Occipital lobe (tissue), 1 donor: ENCODE measurements at regions not wholly inside any gene's neighbourhood (a gene's known extent, or its start where the extent isn't known, plus 50 kb on each side); places are given as distances from the start of the nearest gene placed in this dataset.

Source experiments
- DNase-seq: peaks from one replicate; lab custom pipeline; 2025; lab: John Stamatoyannopoulos, UW

DNA sequence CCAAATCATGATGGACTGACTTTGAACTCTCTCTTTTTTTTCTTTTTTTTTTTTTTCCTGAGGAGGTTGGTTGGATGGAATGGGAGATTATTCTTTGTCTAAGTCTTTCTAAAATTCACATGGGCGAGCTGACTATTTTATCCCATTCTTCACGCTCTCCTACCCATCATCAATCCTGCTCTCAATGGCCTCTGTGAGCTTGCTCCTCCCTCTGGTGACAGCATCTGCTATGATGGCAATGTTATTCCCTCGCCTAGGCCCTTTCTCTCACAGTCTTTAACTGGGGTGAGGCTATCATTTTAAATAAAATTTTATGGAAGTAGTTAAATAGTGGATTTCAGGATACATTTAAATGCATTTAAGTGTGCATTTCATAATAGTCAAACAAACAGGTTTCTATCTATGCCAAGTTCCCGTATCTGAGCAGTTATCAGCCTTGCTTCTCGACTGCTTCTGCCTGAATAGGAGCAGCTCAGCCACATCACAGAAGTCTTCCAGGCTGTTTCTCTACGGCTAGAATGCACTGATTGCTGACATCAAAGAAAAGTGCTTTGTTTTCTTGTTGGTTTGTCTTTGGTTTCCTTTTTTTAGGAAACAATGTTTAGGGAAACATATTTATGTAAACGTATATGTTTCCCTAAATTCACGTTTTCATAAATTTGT is 2233.8 kb downstream of the MAT2B start:
- no peak for DNase-seq

- no peak for DNase-seq
Measured at GRCh38 chr5:165757791-165758190, 2252.4 kb downstream of the MAT2B start.

DNA sequence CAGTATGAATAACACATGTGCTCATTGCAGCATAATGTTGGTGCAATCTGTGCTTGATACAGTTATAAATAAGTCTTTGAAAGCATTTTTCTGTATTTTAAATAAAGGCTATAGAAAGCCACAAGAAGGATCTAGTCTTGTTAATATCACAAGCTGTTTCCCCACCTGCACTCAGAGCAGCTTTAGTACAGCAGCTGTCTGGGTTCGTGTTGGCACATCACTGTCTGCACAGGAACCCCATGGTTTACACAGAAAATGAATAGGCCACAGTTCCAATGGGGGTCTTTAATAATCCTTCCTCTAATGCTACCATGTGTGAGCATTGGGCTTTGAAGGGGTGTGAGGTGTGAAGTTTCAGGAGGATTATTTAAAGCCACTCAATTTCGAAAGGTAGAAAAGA is 2269.7 kb downstream of the MAT2B start:
- DNase-seq: no peak

GRCh38 chr5:165779505-165779904 is 2274.1 kb downstream of the MAT2B start:
- DNase-seq: no peak

- no peak for DNase-seq
Measured at GRCh38 chr5:165780901-165781300, 2275.5 kb downstream of the MAT2B start.

DNA sequence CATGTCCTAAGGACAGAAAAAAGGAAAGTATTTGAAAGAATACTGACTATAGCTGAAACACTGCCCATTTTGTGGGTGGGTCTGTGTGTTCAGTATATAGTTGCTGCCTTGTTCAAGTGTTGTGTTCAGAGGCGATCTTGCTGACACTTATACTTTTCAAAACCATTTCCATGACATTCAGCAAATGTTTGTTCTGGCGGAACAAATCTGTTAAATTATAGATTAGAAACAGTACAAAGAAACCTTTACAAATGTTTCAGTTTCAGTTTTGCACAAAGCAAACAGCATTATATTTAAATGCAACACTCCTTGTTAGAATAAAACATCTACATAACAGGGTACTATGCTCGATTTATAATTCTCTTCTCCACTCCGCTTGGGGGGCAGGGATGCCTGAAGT is 2276.3 kb downstream of the MAT2B start:
- DNase-seq: no peak

- no peak for DNase-seq
Measured at GRCh38 chr5:165783024-165783423, 2277.6 kb downstream of the MAT2B start.

DNA sequence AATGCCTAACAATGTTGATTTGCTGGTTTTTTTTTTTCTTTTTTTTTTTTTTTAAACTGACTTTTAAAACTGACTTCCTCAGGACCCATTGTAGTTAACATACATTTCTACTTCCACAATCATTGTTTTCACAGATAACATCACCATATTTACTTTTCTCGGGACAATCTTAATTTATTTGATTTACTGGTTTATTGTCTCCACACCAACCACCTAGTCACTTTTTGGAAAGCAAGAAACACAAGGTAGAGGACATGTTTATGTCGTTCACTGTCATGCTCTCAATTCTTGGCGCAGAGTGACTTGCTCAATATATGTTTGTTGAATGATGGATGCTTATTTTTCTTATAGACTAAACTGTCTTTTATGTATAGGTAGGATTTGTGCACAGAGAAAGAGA is 2280.7 kb downstream of the MAT2B start:
- no peak for DNase-seq

DNA sequence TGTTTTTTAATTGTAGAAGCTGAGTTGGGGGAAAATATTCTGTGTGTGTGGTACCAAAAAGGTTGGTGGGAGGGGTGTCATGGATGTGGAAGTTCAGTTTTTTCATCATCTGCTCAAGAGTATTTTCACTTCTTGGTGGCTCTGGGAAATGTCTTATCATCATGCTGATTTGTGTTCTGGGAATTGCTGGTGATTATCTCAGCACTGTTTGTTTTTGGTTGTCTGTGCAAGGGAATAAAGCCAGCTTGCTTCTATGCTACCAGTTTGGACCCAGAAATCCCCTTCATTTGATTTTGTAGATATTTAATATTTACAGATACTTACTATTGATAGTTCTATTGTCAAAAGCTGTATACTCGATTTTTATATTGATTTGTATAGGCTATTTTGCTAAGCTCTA is 2289.7 kb downstream of the MAT2B start:
- DNase-seq: no peak

- no peak for DNase-seq
Measured at GRCh38 chr5:165805756-165806155, 2300.3 kb downstream of the MAT2B start.

DNA sequence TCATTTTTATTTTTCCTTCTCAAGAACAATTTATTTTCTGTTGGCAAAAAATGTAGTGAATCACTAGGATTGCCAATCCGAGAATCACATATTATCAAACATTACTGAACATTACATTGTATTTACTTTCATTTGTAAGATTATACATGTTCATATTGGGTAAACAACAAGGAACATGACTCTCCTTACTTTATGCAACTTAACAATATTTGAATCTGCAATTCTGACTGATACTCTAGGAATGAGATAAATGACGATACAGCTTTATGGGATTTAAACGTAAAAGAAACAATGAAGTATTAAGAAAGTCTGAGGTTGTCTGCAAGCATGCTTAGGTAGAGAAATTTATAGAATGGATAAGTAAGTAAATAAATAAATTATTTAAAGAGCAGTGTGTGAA is 2302.9 kb downstream of the MAT2B start:
- no peak for DNase-seq

GRCh38 chr5:165809914-165810313 is 2304.5 kb downstream of the MAT2B start:
- DNase-seq: no peak

- no peak for DNase-seq
Measured at GRCh38 chr5:165829504-165829903, 2324.1 kb downstream of the MAT2B start.

DNA sequence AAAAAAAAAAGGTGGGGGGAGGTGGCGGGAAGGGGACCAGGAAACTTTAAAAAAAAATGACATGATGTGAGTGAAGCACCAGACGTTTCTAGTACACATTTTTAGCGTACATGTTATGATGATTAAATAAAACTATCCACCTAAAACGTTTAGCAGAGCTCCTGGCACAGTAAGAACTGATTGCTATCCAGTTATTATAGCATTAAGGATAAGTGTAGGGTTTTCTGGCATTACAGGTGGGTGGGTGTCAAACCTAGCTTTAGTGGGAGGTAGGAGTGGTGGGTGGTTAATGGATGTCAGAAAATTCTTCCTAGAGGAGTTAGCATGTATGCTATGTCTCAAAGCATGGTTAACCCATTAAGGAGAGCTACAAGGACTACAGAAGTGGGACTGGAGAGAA is 2329.5 kb downstream of the MAT2B start:
- no peak for DNase-seq

DNA sequence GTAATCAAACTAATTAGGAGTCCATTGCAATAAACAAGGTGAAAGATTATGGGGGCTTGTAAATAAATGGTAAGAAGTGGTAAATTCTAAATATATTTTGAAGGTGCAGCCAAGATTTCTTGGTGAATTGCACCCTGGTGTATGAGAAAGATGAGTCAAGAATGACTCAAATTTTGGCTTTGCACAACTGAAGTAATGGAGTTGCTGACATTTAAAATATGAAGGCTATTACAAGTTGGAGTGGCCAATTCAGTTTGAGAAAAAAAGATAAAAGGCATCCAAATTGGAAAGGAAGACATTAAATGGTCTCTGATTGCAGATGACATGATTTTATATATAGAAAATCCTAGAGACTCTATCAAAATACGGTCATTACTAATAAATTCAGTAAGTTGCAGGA is 2330.6 kb downstream of the MAT2B start:
- no peak for DNase-seq

DNA sequence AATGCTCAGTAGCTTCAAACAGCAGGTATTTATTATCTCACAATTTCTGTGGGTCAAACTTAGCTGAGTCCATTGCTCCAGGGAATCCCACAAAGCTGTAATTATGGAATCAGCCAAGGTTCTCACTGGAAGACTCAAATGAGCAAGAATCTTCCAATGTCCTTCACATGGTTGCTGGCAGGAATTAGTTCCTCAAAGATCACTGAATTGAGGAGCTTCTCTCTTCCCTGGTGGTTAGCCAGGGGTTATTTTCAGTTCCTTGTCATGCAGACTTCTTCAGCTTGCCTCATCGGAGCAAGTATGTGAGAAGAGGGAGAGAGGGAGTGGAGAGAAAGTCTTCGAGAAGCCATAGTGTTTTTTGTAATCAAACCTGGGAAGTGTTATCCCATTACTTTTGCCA is 2331.9 kb downstream of the MAT2B start:
- no peak for DNase-seq

DNA sequence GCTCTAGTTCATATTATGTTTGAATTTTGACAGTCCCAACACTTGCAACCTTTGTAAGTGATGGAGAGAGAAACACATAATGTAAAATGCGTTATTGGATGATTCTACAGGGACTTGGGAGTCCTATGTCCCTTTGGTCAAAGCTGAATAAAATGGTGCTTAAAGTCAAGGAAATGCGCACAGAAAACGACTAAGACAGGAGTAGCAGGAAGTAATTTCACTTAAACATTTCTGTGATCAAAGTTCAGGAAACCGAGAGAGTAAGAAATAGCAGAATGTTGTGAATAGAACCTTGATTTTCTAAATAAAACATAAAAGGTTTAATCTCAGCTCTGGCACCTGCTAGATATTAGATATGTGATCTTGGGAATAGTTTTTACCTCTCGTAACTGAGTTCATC is 2339.2 kb downstream of the MAT2B start:
- DNase-seq: no peak

DNA sequence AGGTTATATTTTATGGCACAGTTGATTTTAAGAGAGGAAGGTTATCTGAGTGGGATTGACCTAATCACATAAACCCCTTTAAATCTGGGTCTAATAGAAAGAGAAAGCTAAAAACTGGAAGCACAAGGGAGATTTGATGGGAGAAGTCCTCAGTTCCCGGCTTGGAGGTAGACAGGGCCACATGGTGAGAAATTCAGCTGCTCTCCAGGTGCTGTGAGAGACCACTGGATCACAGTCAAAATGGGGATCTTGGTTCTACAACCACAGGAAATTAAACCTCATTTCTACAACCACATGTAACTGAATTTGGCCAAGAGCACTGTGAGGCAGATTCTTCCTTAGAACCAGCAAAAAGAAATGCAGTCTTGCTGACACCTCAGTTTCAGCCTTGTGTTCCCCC is 2352.7 kb downstream of the MAT2B start:
- no peak for DNase-seq

GRCh38 chr5:165859251-165859650 is 2353.8 kb downstream of the MAT2B start:
- DNase-seq: no peak

GRCh38 chr5:165863239-165863638 is 2357.8 kb downstream of the MAT2B start:
- no peak for DNase-seq

GRCh38 chr5:165871291-165871690 is 2365.9 kb downstream of the MAT2B start:
- DNase-seq: no peak

GRCh38 chr5:165874851-165875250 is 2369.4 kb downstream of the MAT2B start:
- DNase-seq: no peak

DNA sequence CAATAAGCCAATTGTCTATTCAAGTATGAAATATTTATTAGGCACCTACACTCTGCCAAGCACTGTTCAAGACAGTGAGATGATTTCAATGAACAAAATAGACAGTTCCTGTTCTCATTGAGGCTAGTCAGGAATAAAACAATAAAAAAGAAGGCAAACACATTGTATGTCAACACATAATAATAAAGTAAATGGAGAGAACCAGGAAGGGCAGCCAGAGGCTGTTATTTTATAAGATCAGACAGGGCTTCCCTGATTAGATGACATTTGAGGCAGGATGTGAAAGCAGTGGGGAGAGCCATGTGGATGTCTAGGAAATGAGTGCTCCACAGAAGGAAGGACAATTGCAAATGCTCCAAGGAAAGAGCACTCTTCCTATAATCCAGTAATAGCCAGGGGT is 2371.1 kb downstream of the MAT2B start:
- DNase-seq: no peak

DNA sequence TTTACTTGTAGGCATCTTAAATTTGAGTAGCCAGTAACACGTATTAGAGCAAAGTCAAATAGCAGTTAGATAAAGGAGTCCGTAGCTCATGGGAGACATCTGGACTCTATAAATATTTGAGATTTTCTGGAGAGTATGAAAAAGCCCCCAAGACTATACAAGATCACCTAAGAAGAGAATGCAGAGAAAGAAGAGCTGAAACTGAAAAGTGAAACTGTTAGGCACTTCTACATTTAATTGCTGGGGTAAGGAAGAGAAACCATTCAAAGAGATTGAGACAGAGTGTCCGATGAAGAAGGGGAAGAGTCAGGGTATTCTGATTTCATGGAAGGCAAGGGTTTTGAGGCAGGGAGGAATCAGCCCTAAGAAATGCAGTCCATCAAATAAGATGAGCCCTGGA is 2372.1 kb downstream of the MAT2B start:
- DNase-seq: no peak
